HG02943 (cell line): ENCODE measurements at regions not wholly inside any gene's neighbourhood (a gene's known extent, or its start where the extent isn't known, plus 50 kb on each side); places are given as distances from the start of the nearest gene placed in this dataset.

ENCODE experiments used
- ATAC-seq: cut with Tn5 transposase; IDR thresholded peaks from one replicate; pipeline ENCODE4 v1.9.1; 2021; ENCODE audit warnings: mild to moderate bottlenecking, low read depth, moderate library complexity; ENCODE audit not compliant: unreplicated experiment

DNA sequence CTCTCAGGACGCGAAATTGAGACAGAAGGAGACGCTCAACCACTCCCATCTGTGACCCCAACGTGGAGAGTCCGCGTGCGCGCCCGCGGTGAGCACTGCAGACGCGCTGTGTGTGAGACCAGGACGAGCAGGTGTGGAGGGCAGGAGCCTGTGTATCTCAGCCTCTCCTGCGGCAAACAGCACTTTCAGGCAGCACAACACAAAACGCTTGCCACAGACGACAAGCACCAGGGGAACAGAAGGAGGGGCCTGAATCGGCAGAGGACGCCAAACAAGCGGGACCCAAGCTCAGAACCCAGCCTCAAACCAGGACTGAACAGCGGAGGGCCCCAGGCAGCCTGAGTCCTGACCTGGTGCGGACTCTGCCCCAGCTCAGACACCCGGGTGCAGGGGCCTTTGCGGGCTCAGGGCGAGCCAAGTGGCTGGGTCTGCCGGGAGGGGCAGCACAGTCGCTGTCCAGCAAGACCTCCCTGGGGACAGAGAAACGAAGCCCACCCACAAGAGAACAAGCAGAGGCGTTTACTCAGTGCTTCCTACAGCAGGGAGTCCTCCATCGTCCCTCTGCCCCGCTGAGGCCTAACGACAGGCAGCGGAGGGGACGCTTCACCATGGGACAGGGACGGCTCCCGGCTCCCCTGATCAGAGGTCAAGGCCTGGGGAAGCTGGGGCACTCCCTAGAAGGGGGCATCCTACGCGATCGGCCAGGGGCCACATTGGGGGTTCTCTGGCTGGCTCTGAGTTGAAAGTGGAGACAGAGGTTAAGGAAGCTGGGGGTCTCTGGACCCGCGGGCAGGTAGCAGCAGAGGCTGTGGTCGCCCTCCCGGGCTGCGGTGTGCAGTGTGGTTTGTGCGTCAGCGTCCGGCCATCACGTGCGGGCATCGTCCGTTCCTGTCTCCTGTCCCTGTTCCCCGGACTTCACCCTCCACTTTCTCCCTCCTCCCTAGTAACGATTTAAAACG, 560.8 kb downstream of the BRD1 start:
- ATAC-seq, result no peak

DNA sequence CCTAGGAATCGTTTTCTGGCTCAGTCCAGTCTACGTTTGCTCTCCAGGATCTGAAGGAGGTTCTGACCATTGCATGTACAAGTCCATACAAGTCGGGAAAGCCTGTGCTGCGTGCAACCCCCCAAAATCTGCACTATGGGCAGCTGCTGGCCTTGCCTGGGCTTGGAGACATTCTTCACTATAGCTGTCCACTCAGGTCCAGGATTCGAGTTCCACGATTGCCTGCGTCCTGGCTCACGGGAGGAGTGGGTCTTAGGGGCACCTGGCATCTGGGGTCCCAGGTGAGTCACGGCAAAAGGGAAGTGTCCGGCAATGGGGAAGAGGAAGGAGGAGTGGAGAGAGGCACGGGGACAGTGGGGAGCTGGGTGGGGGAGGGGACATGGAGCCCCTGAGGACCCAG, 563.0 kb downstream of the BRD1 start:
- ATAC-seq, result no peak

DNA sequence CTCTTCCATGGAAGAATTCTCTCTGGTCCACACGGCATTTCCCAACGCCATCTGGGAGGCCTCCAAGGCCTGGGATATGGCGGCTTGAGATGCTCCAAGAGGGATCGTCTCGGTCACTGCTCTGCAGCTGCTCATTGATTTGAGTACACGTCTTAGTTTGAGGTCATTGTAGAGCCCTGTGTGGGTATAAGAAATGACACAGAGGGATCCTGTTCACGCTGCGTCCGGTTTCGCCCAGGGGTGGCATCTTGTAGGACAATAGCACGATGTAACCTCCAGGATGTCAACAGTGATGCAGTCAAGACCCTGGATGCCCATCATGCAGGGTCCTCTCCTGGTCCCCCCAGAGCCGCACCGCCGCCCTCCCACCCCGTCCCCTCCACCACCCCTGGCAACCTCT, 564.6 kb downstream of the BRD1 start:
- no peak for ATAC-seq

DNA sequence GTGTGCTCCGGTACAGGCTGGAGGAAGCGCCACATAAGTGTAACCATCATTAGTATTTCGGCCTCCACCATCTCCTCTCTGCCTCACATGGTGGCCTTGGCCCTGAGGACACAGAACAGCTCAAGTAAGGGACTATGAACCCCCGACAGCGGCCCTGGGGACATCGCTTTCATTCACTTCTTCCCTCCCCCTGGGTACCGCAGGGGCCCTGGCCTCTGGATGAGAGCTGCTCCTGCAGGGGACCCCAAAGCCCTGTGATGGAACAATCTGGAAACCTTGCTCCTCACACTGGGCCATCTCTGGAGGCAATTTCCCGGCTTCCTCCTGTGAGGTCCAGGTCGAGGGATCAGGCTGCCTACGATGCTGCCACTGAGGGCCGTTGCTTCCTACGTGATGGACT, 565.5 kb downstream of the BRD1 start:
- no peak for ATAC-seq

DNA sequence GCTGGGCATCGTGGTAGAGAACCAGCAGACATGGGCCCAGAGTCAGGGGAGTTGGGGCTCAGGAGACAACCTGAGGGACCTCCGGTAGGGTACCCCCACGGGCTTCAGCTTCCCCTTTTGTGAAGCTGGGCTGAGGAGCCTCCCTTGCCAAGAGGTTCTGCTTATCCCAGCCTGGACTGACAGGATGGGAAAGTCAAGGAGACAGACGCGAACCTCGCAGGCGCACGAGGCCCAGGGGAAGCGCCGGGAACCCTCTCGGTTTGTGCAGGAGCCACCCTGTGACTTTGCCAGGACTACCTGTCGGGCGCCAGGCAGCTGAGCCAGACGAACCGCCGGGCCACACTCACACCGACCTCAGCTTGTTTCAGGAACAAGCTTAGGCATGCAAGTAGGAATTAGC, 566.1 kb downstream of the BRD1 start:
- no peak for ATAC-seq

DNA sequence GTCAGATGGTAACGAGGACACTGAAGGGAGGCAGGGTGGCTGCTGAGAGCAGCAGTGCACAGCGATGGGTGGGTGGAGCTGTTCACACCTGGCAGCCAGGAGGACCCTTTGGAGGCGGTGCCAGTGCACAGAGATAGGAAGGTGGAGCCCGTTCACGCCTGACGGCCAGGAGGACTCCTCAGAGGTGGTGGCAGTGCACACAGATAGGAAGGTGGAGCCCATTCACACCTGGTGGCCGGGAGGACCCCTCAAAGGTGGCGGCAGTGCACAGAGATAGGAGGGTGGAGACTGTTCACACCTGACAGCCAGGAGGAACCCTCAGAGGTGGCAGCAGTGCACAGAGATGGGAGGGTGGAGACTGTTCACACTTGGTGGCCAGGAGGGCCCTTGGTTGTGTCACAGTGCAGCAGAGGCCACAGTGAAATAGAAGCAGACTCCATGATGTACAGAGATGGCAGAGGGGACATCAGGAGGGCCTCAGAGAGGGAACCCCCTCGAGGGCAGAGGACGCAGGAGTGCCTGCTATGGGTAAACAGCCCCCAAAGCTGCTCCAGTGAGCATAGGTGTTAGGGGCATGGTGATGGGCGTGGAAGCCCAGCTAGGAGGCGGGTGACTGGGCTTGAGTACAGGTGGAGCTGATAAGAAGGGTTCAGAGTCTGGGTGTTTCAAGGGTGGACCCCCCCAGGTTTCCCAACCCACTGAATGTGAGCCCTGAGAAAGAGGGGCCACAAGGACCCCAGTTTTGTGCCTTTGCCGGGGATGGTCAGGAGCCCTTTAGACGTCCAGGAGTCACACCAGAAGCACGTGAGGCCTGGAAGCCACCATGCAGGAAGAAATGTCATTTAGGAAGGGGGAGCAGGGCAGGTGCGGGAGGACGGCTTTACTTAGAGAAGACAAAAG, 566.7 kb downstream of the BRD1 start:
- no peak for ATAC-seq

DNA sequence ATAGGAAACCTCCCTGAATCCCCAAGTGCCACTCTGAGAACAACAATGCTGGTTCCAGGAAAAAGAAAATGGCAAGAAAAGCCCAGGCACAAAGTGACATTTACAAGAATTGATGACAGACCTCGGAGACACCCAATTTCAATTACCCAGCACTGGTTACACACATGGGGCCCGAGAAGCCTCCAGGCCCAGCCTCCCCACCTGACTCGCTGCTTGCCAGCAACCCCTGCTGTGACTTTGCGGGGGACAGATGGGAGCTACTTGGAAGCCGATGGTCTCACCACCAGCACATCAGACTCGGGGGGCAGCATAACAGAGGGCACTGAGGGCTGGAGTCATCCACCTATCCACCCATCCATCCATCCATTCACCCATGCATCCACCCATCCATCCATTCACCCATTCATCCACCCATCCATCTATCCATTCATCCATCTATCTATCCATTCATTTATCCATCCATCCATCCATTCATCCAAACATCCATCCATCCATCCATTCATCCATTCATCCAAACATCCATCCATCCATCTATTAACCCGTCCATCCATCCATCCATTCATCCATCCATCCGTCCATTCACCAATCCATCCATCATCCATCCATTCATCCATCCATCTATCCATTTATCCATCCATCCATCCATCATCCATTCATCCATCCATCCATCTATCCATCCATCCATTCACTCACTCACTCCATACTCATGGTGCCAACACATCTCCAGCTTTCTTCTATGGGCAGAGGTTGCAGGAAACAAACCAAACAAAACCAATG, 567.6 kb downstream of the BRD1 start:
- no peak for ATAC-seq

DNA sequence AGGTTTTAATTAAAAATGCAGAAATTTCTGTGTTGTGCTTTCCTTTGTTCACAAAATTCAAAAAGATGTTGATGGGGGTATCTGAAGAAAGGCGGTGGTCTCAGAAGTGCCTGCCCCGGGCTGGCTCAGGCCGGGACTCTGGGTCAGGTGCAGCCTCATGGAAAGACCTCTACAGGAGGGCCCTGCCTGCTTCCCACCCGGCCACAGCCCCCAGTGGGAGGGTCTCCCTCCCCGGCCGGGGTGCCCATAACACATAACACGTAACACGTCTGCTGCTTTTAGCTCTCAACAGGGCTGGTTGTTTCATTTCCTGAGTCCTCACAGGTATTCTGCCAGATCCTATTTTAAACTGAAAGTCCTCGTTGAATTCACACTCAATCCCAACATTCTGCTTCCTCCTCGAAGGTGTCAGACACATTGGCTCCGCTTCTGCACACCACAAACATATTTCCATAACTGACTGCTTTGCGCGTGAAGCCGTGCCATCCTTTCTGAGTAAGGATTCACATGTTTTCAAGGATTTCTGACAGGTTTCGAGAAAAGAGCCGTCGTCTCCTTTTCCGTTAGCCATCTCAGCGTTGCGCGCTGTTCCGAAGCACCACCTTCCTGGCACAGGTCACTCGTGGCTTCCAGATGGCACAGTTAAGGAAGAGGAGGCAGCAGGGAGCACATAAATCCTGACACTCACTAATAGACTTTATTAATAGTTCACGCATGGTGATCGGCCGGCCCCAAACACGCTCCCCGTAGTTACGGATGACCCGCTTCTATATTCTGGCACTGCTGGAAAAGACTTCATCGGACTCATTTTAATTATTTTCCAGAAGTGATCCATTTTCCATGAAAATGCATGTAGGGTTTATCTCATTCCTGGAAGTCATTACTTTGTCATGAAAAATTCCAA, 569.3 kb downstream of the BRD1 start:
- no peak for ATAC-seq

DNA sequence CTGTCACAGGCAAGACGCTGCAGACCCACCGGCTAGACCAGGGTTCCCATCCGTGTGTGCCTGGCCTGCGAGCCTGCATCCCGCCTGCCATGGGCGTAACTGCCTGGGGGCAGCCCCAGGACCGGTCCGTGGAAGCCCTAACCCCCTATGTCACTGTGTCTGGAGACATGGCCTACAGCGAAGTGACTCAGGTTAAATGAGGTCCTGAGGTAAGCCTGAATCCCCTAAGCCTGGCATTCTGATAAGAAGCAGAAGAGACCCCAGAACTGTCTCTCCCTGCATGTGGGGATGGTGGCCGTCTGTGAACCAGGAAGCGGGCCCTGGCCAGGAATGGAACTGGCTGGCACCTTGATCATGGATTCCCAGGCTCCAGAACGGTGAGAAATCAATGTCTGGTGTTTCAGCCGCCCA, 570.1 kb downstream of the BRD1 start:
- no peak for ATAC-seq

DNA sequence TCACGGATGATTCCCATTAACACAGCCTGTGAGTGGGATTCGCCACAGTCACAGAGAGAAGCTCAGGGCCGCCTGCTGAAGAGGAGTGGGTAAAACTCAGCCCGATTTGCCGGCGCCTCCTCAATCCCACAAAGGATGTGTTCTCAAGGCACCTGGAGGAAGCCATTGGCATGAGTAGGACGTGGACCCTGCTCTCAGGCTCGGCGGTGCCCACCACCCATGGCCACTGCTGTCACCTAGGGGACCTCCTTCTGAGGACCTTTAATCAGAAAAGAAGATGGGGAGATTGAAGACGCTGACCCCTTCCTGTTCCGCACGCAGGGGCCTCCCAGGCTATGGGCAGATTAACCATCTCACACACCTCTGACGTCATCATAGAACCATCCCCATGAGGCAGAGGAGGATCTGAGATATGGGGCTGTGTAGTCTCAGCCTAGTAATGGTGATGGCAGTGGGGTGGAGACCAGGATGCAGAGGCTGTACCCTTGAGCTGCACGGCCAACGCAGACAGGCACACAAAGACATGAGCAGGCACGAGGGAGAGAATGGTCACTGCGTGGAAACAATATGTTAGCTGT, 571.8 kb downstream of the BRD1 start:
- ATAC-seq, result no peak

DNA sequence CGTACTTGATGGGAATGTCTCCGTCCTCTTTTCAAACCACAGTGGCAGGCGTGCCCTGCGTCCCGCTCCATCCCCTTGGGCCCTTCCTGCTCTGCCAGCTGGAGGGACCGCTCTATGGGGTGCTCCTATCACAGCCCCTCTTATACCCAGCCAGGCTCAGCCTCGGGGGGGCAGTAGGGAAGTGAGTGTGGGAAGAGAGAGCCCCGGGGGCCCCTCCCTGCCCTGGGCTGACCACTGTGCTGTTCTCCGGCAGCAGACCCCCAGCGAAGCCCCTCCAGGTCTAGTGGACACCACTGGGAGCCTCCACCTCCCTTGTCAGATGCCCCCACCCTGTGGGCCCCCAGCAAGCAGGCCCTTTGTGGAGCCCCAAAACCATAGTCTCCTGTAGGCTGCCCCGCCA, 572.5 kb downstream of the BRD1 start:
- no peak for ATAC-seq

DNA sequence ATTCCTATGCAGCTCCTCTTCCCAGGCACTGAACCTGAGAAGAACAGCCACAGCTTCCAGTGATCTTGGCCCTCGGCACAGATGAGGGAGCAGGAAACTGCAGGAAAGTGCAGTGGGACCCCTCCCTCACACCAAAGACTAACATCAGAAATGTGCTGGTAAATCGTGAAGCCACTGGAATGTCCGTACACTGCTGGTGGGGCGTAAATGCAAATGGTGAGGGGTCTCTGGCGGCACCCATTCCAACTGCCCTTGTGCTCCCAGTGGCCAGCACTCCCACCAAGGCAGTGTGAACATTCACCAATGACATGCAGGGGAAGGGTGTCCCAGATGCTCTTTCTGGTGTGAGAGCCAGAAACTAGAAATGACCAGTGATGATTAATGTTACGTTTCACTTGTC, 574.0 kb downstream of the BRD1 start:
- ATAC-seq, result no peak

DNA sequence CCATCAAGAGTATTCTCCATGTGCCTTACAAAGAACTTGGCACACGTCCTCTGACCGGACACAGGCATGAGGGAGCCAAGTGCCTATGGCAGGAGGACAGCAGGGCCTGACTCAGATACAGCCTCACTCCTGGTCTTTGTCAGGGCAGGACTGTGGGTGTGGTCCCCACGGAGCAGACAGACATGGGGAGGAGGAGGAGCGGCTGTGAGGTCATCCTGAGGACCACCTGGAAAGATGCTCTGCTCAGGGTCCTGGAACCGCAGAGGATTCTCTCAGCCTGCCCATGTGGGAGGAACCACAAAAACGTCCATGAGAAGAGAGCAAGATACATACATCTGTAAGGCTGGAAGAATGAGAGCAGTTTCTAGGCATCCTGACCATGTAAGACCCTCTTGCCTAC, 576.3 kb downstream of the BRD1 start:
- no peak for ATAC-seq

DNA sequence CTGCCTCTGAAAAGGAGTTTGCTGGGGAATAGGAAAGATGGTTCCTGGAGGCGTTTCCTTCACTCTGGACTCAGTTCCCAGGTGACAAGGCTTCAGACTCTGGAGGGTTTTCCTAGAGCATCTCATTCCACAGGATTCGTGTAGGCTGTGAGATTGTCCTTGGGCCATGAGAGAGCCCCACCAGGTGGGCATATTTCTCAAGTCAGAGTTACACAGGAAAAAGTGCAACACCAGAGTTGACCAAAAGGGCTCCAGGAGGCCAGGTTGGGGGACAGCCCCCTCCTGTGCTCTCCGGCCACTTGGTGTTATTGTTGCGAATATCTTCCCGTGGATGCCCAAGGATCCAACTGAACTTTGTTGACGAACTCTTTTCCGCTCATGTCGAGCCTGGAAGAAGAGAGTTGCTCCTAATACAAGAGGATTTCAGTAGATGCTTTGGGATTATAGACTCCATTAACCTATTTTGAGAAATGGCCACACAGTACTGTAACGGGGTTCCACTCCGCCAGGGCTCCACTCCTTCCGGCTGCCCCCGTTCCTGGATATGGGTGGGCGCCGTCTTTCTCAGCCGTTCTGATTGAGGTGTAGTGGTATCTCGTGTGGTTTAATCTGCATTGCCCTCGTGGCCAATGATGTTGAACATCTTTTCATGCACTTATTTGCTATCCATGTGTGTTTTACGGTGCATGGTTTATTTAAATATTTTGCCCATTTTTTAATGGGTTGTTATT, 580.3 kb downstream of the BRD1 start:
- no peak for ATAC-seq

DNA sequence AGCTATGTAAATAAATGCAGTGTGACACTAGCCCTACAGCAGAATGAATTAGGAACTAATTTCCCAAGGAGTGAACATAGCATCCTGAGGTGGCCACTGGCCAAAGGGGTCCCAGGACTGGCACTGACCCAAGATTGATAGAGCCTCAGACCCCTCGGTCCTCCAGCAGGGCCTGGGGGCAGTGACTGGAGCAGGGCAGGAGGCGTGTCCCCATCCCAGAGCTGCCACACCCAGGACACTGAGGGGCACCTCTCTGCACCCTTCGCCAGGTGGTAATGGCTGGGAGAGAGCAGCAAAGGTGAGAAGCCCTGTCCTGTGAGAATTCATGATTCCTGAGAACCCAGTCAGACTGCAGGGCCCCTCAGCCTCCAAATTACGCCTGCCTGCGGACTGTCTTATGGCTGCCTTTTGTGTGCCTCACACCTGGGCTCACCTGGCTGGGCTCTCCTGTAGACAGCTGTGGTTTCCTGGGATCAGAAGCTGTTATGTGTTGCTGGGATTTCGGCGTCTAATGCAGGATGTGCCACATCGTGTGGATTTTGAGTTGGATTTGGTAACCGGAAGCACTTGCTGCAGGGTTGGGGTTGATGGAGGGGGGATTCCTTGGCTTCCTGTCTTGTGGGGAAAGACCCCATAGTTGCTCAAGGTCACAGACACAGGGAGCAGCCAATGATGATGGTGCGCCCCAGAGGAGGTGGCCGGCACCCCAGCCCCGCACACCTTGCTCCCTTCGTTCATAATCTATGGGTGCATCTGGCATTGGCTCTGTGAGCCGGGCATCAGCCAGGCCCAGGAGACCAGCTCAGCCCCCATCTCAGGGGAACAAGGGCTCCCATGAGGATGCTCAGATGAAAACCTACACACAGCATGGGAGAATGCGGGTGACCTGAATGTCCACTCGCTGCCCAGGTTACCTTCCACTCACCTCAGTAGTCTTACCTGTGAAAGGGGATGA, 582.9 kb downstream of the BRD1 start:
- ATAC-seq, result no peak

DNA sequence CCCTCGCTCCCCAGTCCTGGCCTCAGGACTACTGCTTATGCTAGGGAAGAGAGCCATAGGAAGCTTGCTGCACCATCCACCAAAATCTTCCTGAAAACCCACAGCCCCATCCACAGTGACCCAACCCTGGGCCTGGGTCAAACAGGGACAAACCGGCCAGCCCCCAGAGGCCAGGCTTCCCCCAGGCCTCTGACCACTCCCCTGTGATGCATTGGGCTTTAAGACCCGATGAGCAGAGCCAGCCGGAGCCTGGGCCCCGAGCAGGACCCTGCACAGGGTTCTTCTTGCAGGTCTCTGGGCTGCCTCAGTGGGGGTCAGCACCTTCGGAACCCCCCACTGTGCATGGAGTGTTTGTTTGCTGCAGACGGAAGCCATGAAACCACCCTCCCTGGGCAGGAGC, 583.7 kb downstream of the BRD1 start:
- ATAC-seq, result no peak

DNA sequence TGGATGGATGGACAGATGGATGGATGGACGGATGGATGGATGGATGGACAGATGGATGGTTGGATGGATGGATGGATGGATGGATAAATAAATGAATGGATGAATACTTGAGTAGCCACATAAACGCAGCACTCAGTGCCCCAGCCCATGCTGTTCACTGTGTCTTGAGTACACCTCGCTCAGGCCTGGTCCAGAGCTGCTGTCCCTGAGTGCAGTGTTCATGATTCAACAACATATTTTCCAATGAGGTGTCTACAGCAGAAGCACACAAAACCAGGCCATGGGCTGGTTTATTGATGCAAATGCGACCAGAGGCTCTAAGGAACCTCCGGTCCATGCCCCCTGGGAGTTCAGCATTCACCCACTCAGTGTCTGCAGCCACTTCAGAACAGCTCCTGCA, 584.3 kb downstream of the BRD1 start:
- no peak for ATAC-seq

DNA sequence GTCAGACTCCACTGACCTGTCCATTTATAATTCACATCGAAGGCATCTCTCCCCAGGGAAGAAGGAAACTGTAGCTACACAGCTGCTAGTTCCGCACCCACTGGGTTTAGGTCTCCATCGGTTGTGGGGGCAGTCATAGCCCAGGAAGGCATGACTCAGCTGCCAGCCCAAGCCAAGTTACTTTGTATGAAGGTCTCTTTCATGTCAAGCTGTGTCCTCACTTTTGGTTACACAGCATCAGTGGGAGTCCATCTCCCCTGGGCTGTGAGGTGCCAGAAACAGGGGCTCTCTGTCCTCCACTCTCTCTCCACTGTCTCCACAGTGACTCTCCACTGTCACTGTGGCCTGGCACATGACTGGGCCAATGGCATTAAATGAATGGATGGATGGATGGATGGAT, 585.2 kb downstream of the BRD1 start:
- no peak for ATAC-seq
